Upper lobe of left lung (tissue), 6 donors: ENCODE measurements at regions not wholly inside any gene's neighbourhood (a gene's known extent, or its start where the extent isn't known, plus 50 kb on each side); places are given as distances from the start of the nearest gene placed in this dataset.

ENCODE experiments used
- ATAC-seq, 2 donors: fragments of 200-7000 bp; cut with Tn5 transposase; one replicate each; pipeline ENCODE4 v1.9.1; 2022; ENCODE audit warnings: mild to moderate bottlenecking in 2 of 2, moderate library complexity in 2 of 2; ENCODE audit not compliant: low FRiP score in 2 of 2
- DNase-seq, 2 donors: peaks; one replicate each; pipeline ENCODE4 v3.0.0-alpha.2; 2019 to 2020
- H3K27ac ChIP-seq, 4 donors: fragments of 200-600 bp; sonication (generic); one replicate each; pipeline ENCODE4 v1.5.1; 2016 to 2019
- H3K27me3 ChIP-seq, 4 donors: fragments of 200-600 bp; sonication (generic); one replicate each; pipeline ENCODE4 v1.5.1; 2017 to 2019
- H3K36me3 ChIP-seq, 4 donors: fragments of 200-600 bp; sonication (generic); one replicate each; pipeline ENCODE4 v1.5.1; 2016 to 2019
- H3K4me1 ChIP-seq, 4 donors: fragments of 200-600 bp; sonication (generic); one replicate each; pipeline ENCODE4 v1.5.1; 2018 to 2019
- H3K4me3 ChIP-seq, 4 donors: fragments of 200-600 bp; sonication (generic); one replicate each; pipeline ENCODE4 v1.5.1; 2017 to 2019; ENCODE audit warnings: mild to moderate bottlenecking in 2 of 4, moderate library complexity in 1 of 4
- H3K9me3 ChIP-seq, 4 donors: fragments of 200-600 bp; sonication (generic); one replicate each; pipeline ENCODE4 v1.5.1; 2018 to 2019
- EP300 ChIP-seq, 4 donors: sonication (generic); formaldehyde crosslinking; IDR thresholded peaks; one replicate each; pipeline ENCODE4 v1.5.1; 2017; ENCODE audit warnings: antibody characterized with exemption in 4 of 4, control low read depth in 2 of 4
- POLR2A ChIP-seq, 4 donors: fragments of 450-650 bp; IDR thresholded peaks; one replicate each; pipeline ENCODE4 v1.5.1; 2016 to 2017; ENCODE audit warnings: antibody characterized with exemption in 4 of 4, mild to moderate bottlenecking in 2 of 4
- POLR2AphosphoS5 ChIP-seq, 2 donors: sonication (generic); formaldehyde crosslinking; IDR thresholded peaks; one replicate each; pipeline ENCODE4 v1.5.1; 2017; ENCODE audit warnings: antibody characterized with exemption in 2 of 2
- WGBS, 2 donors: methylation state at CpG; one replicate each; pipeline ENCODE4 v1.1.5; 2017 to 2018; 5-methylcytosine and 5-hydroxymethylcytosine counted together
- TF ChIP-seq, protein P1 (sequence below), 6 experiments: fragments of 450-650 bp in 4 of 6; fragments of 200-600 bp in 2 of 6; sonication (generic) in 2 of 6; IDR thresholded peaks; one replicate each; pipeline ENCODE4 v1.5.1; 2016 to 2019; ENCODE audit warnings: antibody characterized with exemption in 6 of 6
- donor health status: DM: no; HTN: no; CAD: no; lungs with moderate emphysema.
- donor health status: DM: no; HTN: yes; CAD: no; lungs with severe emphysema.

DNA sequence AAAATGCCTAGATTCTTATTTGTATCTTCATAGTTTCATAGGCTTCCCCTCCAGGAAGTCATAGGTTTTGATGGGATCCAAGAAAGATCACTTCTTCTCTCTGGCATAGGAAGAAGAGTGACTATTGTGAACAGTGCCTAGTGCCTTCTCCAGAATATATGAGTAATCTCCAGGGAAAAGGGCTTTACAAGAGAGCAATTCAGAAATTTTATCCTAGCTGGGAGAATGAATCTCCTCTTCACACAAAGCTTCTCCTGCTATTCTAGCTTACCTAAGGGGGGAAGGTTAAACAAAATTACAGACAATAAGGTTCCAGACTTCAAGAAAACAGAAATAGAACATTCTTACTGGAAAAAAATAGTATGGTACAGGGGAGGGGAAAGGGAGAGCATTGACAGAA is 1193.3 kb upstream of the CDH6 start:
- no peak for ATAC-seq
- DNase-seq, result no peak
- no peak overlapping the region for H3K4me3 ChIP-seq
- no peaks in the 10 kb centered on the region for H3K4me1 ChIP-seq
- H3K9me3 ChIP-seq, result no peaks in the 10 kb centered on the region
- no peaks in the 10 kb centered on the region for H3K36me3 ChIP-seq
- H3K27me3 ChIP-seq, result no peaks in the 10 kb centered on the region
- no peak for TF ChIP-seq POLR2A (IDR thresholded peaks at IDR 0.05)
- TF ChIP-seq EP300 (IDR thresholded peaks at IDR 0.05), result no peak
- TF ChIP-seq, protein P1, sequence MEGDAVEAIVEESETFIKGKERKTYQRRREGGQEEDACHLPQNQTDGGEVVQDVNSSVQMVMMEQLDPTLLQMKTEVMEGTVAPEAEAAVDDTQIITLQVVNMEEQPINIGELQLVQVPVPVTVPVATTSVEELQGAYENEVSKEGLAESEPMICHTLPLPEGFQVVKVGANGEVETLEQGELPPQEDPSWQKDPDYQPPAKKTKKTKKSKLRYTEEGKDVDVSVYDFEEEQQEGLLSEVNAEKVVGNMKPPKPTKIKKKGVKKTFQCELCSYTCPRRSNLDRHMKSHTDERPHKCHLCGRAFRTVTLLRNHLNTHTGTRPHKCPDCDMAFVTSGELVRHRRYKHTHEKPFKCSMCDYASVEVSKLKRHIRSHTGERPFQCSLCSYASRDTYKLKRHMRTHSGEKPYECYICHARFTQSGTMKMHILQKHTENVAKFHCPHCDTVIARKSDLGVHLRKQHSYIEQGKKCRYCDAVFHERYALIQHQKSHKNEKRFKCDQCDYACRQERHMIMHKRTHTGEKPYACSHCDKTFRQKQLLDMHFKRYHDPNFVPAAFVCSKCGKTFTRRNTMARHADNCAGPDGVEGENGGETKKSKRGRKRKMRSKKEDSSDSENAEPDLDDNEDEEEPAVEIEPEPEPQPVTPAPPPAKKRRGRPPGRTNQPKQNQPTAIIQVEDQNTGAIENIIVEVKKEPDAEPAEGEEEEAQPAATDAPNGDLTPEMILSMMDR (IDR thresholded peaks at IDR 0.05), result no peak
- no peak for TF ChIP-seq POLR2AphosphoS5 (IDR thresholded peaks at IDR 0.05)
- H3K27ac ChIP-seq, result no peak overlapping the region

DNA sequence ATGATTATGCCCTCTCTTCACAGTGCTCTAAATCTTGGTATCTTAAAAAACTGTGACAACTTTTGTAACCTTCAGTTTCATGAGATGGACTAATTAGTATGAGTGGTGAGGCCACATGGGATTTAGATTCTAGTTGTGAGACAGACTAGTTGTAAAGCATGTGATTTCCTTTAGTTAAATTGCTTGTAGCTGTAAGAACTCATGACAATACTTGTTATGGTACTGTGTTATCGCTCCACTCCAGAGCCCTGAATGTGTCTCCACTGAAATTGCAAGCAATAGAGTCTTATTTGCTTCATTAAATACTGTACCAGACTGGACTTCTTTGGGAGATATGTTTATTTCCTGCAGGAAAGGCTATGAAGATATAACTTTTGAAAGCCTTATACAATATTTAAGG is 1198.3 kb upstream of the CDH6 start:
- Histone ChIP-seq H3K9me3 (no peaks in the 10 kb centered on the region), H3K27ac (no peak overlapping the region), H3K4me1 (no peaks in the 10 kb centered on the region), H3K4me3 (no peak overlapping the region), H3K27me3 (no peaks in the 10 kb centered on the region), H3K36me3 (no peaks in the 10 kb centered on the region)
- ATAC-seq, result no peak
- no peak for DNase-seq
- TF ChIP-seq POLR2AphosphoS5 (IDR thresholded peaks at IDR 0.05), result no peak
- TF ChIP-seq POLR2A (IDR thresholded peaks at IDR 0.05), result no peak
- TF ChIP-seq, protein P1 (IDR thresholded peaks at IDR 0.05), result no peak
- TF ChIP-seq EP300 (IDR thresholded peaks at IDR 0.05), result no peak
- 88 to 90% methylated on average over 1 of the region's 1 CpG for WGBS, 2 donors

DNA sequence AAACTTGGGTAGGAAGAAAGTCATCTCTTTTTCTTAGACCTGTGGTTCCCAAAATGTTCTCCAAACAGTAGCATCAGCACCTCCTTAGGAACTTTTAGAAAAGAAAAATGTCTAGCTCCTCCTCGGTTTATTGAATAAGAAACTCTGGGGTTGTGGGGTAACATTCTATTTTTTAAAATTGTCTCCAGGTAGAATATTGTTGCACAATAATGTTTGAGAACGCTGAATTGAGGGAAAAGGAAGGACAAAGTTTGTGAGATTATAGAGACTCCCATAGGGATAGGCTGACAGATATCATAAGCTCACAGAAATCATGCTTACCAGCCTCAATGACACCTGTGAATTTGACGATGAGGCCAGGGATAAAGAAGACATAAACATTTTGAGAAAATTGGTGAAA is 1199.0 kb upstream of the CDH6 start:
- Histone ChIP-seq H3K36me3 (no peaks in the 10 kb centered on the region), H3K9me3 (no peaks in the 10 kb centered on the region), H3K4me3 (no peak overlapping the region), H3K27me3 (no peaks in the 10 kb centered on the region), H3K4me1 (no peaks in the 10 kb centered on the region), H3K27ac (no peak overlapping the region)
- 54 to 74% methylated on average over 2 to 3 of the region's 3 CpGs for WGBS, 2 donors
- DNase-seq, result no peak
- TF ChIP-seq, protein P1 (IDR thresholded peaks at IDR 0.05), result no peak
- TF ChIP-seq POLR2A (IDR thresholded peaks at IDR 0.05), result no peak
- no peak for TF ChIP-seq POLR2AphosphoS5 (IDR thresholded peaks at IDR 0.05)
- TF ChIP-seq EP300 (IDR thresholded peaks at IDR 0.05), result no peak
- ATAC-seq, result no peak

DNA sequence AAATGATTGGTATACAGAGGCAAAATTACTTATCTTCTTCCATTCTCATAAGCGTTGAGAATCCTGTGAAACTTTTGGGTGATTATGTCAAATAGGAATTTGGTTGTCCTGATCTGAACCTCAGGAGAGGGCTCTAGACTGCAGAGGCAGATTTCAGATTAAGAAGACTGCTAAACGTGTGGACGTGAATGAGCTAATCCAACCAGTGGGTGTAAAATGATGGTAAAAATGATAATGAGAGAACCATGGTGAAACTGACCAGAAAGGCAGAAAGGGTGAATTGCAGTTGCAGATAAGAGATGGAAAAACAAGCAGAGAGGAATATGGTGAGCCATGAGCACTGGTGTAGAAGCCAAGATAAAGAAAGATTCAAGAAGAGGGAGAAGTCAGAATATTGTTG is 1200.2 kb upstream of the CDH6 start:
- Histone ChIP-seq H3K4me1 (no peaks in the 10 kb centered on the region), H3K27ac (no peak overlapping the region), H3K4me3 (no peak overlapping the region), H3K9me3 (no peaks in the 10 kb centered on the region), H3K27me3 (no peaks in the 10 kb centered on the region), H3K36me3 (no peaks in the 10 kb centered on the region)
- TF ChIP-seq, protein P1 (IDR thresholded peaks at IDR 0.05), result no peak
- TF ChIP-seq EP300 (IDR thresholded peaks at IDR 0.05), result no peak
- TF ChIP-seq POLR2A (IDR thresholded peaks at IDR 0.05), result no peak
- no peak for TF ChIP-seq POLR2AphosphoS5 (IDR thresholded peaks at IDR 0.05)
- DNase-seq (no peak), ATAC-seq (no peak)
- 79 to 83% methylated on average over 3 of the region's 3 CpGs for WGBS, 2 donors

DNA sequence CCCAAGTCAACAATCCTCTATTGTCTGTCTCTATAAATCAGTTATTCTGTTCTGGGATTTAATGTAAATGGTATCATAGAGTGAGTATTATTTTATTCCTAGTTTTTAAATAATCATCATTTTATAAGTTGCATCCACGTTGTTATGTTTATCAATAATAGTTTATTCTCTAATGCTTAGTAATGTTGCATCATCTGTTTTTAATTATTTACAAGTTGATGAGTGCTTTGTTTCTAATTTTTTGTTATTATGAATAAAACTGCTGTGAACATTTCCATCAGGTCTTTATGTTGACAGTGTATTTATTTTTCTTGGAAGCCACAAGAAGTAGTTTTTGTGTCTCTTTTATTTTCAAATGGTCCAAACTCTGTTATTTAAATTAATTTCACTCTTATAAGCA is 1201.2 kb upstream of the CDH6 start:
- DNase-seq (no peak), ATAC-seq (no peak)
- H3K4me1 ChIP-seq, result no peaks in the 10 kb centered on the region
- H3K9me3 ChIP-seq, result no peaks in the 10 kb centered on the region
- no peaks in the 10 kb centered on the region for H3K27me3 ChIP-seq
- no peaks in the 10 kb centered on the region for H3K36me3 ChIP-seq
- WGBS, 2 donors, result 64% methylated on average over 1 of the region's 1 CpG
- no peak overlapping the region for H3K4me3 ChIP-seq
- TF ChIP-seq POLR2AphosphoS5 (IDR thresholded peaks at IDR 0.05) (no peak), EP300 (IDR thresholded peaks at IDR 0.05) (no peak), POLR2A (IDR thresholded peaks at IDR 0.05) (no peak)
- TF ChIP-seq, protein P1 (IDR thresholded peaks at IDR 0.05), result no peak
- H3K27ac ChIP-seq, result no peak overlapping the region
